HepG2 (cell line): ENCODE measurements at regions not wholly inside any gene's neighbourhood (a gene's known extent, or its start where the extent isn't known, plus 50 kb on each side); places are given as distances from the start of the nearest gene placed in this dataset.

Experiments
- ATM ChIP-seq: fragments of 450-650 bp; IDR thresholded peaks from 2 replicates; pipeline ENCODE4 v1.7.1; 2017; ENCODE audit warnings: mild to moderate bottlenecking, borderline replicate concordance
- CEBPB ChIP-seq: IDR thresholded peaks from 2 replicates; pipeline ENCODE4 v1.6.1; 2011; ENCODE audit warnings: low read depth, low read length, improper control_type of control experiment, borderline replicate concordance
- CTCF ChIP-seq: sonication (generic); formaldehyde crosslinking; IDR thresholded peaks from 2 replicates; pipeline ENCODE4 v1.5.0; 2020; ENCODE audit warnings: mild to moderate bottlenecking, missing genetic modification reagents, moderate library complexity
- EEA1 ChIP-seq: sonication (generic); formaldehyde crosslinking; IDR thresholded peaks from 2 replicates; pipeline ENCODE4 v1.5.1; 2020; ENCODE audit warnings: mild to moderate bottlenecking, missing genetic modification reagents, borderline replicate concordance
- FOXA1 ChIP-seq, 2 experiments: fragments of 450-650 bp in 1 of 2; sonication (generic) in 1 of 2; formaldehyde crosslinking in 1 of 2; IDR thresholded peaks; 2 replicates each; pipeline versions ENCODE4 v1.4.0 to v1.6.1; 2016 to 2020; ENCODE audit warnings: missing genetic modification reagents in 1 of 2
- HDAC2 ChIP-seq: sonication (generic); formaldehyde crosslinking; IDR thresholded peaks from 2 replicates; pipeline ENCODE4 v1.4.0; 2020; ENCODE audit warnings: missing genetic modification reagents
- JUND ChIP-seq: sonication (generic); formaldehyde crosslinking; IDR thresholded peaks from 2 replicates; pipeline ENCODE4 v1.8.0; 2022; ENCODE audit warnings: mild to moderate bottlenecking, missing genetic modification reagents
- POLR2A ChIP-seq, 2 experiments: IDR thresholded peaks; 2 replicates each; pipeline ENCODE4 v1.6.1; 2011; ENCODE audit warnings: low read depth in 2 of 2, low read length in 2 of 2, mild to moderate bottlenecking in 1 of 2, moderate library complexity in 1 of 2; ENCODE audit not compliant: insufficient read depth in 1 of 2
- SIN3B ChIP-seq: fragments of 150-350 bp; IDR thresholded peaks from 2 replicates; pipeline ENCODE4 v1.6.1; 2014; ENCODE audit warnings: low read length

- no peak for TF ChIP-seq JUND (CRISPR knock-in tag)
- TF ChIP-seq POLR2A (IDR thresholded peaks at IDR 0.05; ENCODE audit: insufficient read depth in 1 of 2, low read depth in 2 of 2, low read length in 2 of 2) = no peak
- no peak for TF ChIP-seq CEBPB
- no peak for TF ChIP-seq CTCF
- TF ChIP-seq EEA1 = no peak
- TF ChIP-seq FOXA1 (IDR thresholded peaks at IDR 0.05) = no peak
- no peak for TF ChIP-seq FOXA1 (CRISPR knock-in tag; IDR thresholded peaks at IDR 0.05)
- TF ChIP-seq HDAC2 (CRISPR knock-in tag) = no peak
- TF ChIP-seq SIN3B = no peak
- no peak for TF ChIP-seq ATM
Observed at GRCh38 chr4:79206660-79207059, 119.2 kb downstream of the NAA11 start.
